ENCODE measurements at regions not wholly inside any gene's neighbourhood (a gene's known extent, or its start where the extent isn't known, plus 50 kb on each side); places are given as distances from the start of the nearest gene placed in this dataset.
A peak's percentile ranks its signal among the peaks of the same experiment; 100 is the strongest.

DNA sequence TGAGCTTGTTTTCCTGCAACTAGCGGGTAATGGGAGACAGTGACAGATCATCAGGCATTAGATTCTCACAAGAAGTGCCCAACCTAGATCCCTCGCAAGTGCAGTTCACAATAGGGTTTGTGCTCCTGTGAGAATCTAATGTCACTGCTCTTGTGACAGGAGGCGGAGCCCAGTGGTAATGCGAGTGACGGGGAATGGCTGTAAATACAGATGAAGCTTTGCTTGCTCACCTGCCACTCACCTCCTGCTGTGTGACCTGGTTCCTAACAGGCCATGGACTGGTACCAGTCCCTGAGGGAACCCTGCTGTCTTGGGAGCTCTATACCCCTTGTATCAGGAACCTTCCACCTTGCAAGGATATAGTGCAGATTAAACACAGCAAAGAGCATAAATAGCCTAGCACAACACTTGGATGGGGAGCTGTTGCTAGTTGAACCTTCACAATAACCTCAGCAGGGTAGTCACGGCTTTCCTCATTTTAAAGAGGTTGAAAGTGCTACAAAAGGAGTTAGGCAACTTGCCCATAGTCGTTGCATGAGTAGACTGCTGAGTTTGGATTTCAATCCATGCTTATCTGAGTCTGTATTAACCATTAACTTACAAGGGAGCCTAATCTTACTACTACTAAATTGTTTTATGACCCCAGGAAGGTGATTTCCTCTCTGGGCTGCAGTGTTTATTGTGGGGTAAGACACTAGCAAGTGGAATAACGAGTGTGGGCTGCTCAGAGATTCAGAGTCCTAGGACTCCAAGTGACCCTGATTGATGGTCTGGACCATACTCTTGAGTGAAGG lies 156.6 kb upstream of the ZFHX3 start:
- DNase-seq: no peak

- DNase-seq: peak; percentile 82 to 93
Observed at GRCh38 chr16:73202161-73202729, 154.3 kb upstream of the ZFHX3 start.

GRCh38 chr16:73199214-73199613 lies 151.3 kb upstream of the ZFHX3 start:
- DNase-seq: no peak

DNA sequence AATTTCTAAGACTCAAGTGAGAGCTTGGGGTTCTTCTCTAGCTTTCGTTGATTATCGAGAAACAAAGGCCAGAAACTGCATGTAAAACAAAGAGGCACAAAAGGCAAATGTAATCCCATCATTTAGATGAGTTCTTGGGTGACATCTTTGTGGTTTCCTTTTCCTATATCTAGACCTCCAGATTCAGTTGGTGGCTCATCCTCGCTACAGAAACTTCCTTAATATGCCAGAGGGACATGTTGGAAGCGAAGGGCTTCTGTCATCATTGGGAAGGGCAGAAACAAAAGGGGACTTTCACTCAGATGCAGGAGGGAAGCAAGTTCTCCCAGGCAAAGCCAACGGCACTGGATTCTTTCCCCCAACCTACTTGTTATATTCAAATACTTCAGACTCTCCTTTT lies 150.6 kb upstream of the ZFHX3 start:
- no peak for DNase-seq

DNA sequence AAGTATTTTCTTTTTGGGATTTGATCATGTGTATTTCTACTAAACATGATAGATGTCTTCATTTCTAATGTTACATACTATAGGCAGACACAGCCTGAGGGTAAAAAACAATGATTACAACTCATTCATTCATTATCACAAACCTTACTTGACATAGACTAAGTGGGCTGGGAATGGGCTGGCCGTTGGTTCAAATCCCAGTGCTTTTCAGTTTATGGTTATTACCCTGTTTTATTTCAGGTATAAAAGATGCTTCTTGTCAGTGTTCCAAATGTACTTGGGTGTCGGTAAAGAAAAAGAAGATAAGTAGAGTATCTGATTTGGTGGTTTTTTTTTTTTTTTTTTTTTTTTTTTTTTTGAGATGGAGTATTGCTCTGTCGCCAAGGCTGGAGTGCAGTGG lies 149.7 kb upstream of the ZFHX3 start:
- no peak for DNase-seq

GRCh38 chr16:73196670-73197069 lies 148.7 kb upstream of the ZFHX3 start:
- DNase-seq: peak; percentile 53 to 79

DNA sequence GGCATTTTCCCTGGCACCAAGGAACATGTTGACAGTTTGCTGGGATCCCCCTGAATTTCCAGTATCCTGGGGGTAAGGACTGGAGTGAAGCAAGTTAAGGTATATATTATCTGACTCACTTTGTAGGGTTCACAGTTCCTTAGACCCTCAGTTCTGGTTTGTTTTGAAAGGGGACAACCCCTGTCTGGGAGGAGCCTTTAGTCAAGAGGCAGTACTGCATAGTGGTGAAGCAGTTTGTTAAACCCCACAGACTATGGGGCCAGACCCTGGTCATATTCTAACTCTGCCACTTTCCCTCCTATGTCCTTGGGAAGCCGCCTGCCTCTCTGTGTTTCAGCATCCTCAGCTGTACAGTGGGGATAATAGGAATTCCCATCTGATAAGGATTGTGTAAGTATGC lies 145.5 kb upstream of the ZFHX3 start:
- no peak for DNase-seq

DNA sequence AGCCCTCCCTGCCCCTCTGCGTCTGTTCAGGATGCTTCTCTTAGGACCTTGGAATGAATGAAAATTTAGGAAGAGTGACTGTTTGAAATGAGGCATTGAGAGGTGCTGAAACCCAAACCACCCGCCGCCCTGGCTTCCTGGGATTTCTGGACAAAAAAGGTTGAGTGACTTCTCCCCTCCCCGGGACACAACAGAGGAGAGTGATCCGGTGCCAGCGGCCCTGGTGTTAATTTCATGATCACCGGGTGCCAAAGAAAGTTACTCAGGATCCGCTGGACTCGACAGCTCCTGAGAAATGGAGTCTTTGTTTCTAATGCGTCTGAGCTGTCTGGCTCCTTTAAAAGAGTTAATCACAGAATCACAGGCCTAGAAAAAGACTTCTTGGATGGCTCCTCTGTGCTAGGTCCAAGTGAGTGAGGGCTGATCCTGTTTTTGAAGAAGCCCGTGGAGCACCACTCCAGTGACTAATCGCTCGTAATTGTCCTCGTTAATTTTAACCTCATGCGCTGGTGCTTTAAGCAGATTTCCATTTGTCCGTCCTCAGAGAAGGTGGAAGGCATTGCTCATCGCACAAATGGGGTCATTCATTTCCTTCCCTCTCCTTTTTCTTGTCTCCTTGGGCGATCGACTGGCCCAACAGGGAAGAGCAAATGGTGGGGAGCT lies 144.4 kb upstream of the ZFHX3 start:
- DNase-seq: no peak

GRCh38 chr16:73191660-73192046 lies 143.7 kb upstream of the ZFHX3 start:
- no peak for DNase-seq

- DNase-seq: no peak
Observed at GRCh38 chr16:73190688-73191659, 143.0 kb upstream of the ZFHX3 start.

DNA sequence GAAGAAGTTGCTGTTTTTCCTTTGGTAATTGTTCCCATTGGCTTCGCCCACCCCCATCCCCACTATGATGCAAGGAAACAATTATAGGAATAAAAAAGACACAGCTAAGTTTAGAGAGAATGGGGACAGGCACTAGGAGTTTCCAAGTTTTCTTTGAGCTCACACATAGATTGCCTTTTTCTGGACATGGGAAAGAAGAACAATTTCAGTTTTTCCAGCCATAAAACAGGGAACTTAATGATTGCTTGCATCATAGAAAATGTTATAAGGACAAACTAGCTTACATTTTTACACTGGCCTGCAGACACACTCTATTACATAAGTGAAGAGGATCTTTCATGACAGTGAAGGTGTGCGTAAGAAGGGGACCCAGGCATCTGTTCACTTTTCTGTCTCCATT lies 142.3 kb upstream of the ZFHX3 start:
- no peak for DNase-seq

- DNase-seq: no peak
Observed at GRCh38 chr16:73189136-73189535, 141.2 kb upstream of the ZFHX3 start.

GRCh38 chr16:73186752-73187601 lies 139.0 kb upstream of the ZFHX3 start:
- no peak for DNase-seq

GRCh38 chr16:73185737-73186136 lies 137.8 kb upstream of the ZFHX3 start:
- no peak for DNase-seq

GRCh38 chr16:73183611-73184092 lies 135.7 kb upstream of the ZFHX3 start:
- DNase-seq: no peak

DNA sequence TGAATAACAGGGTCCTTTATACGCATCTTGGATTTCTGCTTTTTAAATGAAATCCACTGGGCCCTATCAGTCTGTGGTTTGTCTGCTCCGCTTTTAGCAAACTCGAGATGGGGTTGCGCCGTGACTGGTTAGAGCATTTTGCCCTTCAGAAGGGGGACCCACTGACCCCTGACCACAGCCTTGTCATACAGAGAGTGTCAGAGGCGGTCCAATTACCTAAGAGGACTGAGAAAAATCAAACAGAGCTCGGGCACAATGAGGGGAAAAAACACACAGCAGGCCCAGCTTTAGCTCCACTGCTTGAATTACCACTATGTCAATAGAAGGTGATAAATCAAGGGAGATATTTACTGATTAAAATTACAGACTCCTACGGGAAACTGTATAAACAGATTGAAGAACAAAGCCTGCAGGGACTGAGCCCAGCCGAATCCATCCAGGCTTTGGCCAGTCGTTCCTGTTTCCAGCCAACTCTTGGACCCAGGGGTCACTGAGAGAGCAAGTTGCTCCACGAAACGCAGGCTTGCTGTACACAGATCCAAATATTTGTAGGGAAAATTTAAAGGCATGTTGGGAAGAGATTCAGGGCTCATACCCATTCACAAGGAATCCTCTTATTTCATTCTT lies 131.9 kb upstream of the ZFHX3 start:
- DNase-seq: no peak

DNA sequence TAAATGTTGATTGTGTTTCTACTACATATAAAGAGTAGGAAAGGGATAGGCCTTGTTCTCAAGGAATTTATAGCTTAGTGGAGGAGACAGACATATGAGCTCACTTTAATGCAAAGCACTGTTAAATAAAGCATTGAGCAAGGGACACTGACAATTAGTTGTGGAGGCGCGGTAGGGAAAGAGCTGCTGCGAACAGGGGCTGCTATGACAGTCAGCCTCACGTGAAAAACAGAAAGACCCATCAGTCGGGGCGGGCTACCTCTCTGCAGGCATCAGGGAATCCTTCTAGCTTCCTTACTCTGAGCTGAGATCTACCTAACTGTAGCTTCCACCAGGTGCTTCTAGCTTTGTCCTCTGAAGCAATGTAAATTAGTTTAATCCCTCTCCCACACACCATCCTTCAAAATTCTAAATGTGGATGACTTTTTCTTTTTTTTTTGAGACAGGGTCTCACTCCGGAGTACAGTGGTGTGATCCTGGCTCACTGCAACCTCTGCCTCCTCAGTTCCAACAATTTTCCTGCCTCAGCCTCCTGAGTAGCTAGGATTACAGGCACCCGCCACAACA lies 129.9 kb upstream of the ZFHX3 start:
- no peak for DNase-seq

- DNase-seq: no peak
Observed at GRCh38 chr16:73176577-73177013, 128.7 kb upstream of the ZFHX3 start.

GRCh38 chr16:73172973-73173709 lies 125.2 kb upstream of the ZFHX3 start:
- DNase-seq: no peak

All from NCI-H524 (cell line).